Renal pelvis (tissue), 1 donor: ENCODE measurements at regions not wholly inside any gene's neighbourhood (a gene's known extent, or its start where the extent isn't known, plus 50 kb on each side); places are given as distances from the start of the nearest gene placed in this dataset.
A peak's percentile ranks its signal among the peaks of the same experiment; 100 is the strongest.

ENCODE experiments used
- DNase-seq: peaks from one replicate; pipeline ENCODE4 v3.0.0-alpha.2; 2013

DNA sequence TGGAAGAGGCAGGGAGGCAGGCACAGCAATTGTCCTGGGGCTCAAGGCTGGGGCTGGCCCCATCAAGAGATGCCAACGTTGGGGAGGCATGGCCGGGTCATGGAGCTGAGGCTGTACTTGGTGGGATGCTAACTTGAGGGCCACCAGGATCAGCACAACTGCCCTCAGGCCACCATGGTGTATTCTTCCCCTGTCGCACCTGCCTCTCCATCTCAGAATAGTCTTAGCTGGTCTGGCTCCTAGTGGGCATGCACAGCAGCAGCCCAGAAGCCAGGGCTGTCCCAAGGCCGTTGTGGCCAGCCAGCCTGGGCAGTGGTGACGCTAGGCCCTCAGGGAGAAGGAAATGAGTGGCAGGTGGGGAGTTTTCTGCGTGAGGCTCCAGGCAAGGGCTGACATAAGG lies 91.3 kb downstream of the DHCR7 start:
- DNase-seq, result no peak

DNA sequence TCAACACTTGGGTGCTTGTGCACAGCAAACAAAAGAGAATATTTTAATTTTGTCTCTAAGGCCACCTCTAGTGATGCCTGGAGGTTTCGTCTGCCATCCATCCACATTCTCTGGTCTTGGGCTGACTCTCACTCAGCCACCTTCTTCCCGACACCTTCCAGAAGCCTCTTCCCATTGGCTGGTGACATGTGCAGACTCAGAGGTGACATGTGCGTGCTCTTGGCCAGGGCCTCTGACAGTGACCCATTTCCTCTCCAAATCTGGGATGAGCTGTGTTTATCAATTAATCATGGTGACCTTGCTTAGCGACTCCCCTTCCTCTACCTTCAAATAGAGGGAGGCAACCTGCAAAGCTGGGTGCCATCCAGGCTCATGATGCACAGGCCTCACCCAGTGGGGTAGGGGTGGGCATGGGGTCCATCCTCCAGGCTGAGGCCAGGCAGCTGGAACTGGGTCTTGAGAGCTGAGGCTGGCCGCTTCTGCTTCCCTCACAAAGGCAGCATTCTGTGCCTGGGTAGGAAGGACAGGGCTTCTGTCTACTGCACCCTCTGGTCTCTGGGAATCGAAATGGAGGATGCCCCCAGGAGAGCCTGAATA lies 91.8 kb downstream of the DHCR7 start:
- DNase-seq, result no peak

DNA sequence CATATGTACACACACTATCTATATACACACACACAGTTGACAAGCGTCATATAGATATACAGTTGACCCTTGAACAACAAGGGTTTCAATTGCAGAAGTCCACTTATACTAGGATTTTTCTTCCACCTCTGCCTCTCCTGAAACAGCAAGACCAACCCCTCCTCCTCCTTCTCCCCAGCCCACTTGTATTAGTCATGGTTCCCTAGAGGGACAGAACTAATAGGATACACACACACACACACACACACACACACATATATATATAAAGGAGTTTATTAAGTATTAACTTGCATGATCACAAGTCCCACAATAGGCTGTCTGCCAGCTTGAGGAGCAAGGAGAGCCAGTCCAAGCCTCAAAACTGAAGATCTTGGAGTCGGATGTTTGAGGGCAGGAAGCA lies 92.9 kb downstream of the DHCR7 start:
- DNase-seq, result no peak

DNA sequence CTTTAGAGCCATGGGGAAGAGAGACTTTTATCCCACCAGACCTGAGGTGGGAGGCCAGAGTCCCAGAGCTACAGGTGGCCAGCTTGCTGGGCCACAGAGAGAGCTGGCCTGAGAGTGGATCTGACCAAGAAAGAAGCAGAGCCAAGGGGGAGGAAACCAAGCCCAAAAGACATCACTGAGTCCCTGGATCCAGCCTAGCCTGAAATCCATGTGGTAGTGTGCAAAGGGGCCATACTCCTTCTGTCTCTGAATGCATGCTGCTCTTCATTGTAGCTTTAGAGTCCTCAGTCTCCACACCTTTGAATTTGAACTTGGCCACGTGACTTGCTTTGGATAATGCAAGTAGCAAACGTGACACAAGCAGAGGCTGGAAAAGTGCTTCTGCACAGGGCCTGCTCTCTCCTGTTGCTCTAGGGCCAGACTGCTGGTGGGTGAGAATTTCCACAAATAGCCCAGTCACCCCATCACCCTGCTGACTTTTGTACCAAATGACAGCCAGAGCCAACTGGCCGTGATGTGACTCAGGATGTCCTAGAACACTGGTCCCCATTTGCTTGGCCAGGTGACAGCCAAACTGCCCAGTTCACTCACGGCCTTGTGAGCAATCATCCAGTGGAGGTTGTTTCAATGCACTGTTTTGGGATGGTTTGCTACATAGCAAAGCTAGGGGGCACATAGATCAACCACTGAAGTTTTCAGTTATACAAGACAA lies 93.6 kb downstream of the DHCR7 start:
- DNase-seq, result no peak

DNA sequence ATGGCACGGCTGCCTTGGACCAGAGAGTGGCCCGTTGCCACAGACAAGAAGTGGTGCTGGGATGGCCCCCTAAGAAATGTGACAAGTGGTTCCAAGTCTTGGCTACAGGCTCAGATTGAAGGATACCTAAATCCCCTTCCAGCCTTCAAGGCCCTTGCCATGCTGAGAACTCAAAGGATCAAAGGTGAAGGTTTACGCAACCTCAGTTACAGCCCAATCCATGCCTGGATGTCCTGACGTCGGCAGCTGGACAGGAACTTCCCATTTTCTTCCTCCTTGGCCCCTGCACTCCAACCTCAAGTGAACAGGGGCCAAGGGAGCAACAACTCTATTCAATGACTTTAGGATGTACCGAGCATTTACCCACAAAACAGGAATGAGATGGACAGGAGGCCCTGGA lies 95.4 kb downstream of the DHCR7 start:
- no peak for DNase-seq

DNA sequence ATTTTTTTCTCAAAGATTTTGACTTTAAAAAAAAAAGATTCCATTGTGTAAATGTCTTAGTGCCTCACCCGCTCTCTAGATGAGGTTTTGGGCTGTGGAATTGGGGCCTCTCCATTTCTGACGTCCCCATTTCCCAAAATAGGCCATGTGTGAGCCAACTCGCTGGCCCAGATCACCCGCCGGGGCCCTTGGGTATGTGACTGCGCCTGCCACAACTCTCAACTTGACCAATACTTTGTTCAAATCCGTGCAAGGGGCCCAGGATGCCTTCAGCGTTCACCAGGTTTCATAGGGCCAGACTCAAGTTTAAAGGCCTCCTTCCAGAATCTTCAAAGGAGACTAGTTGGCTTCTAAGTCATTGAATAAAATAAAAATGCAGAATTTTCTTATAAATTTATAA lies 96.0 kb downstream of the DHCR7 start:
- no peak for DNase-seq

DNA sequence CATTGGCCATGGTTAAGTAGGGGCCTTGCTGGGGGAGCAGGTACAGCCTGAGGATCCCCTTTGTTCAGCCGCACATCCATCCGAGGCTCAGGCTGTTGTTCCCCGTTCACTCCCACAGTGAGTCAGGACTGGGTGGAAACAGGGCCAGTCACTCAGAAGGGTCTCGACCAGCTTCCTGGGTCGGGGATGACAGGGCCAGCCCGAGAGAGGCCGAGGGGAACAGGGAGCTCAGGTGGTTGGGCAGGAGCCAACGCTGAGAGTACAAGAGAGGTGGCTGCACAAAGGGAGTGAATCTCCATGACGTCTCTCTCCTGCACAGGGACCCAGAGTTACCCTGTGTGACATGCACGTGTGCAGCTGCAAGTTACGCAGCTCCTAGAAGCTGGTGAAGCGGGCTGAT lies 97.2 kb upstream of the SHANK2 start:
- no peak for DNase-seq

DNA sequence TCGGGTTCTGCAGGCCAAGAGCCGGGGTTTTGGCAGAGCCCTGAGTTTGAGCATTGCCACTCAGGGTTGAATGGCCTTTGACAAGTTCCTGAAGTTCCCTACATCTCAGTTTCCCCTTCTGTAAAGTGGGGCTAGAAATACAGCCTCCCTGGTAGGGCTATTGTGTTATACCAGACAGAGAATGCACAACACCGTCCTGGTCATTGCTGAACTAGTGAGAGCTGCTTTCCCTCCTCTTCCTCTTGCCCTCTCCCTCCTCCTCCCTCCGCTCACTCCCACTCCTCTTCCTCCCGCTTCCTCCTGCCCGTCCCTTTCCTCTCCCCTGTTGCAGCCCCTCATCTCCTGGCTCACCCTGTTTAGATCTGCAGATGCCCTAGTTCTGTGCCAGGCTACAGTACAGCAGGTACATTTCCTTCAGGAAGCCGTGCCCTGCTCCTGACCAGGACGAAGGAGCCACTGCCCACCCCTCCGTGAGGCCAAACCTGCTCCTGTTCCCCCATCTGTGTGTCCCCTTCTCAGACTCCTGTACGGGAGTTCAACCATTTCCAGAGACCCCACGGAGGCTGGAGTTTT lies 91.5 kb upstream of the SHANK2 start:
- no peak for DNase-seq

DNA sequence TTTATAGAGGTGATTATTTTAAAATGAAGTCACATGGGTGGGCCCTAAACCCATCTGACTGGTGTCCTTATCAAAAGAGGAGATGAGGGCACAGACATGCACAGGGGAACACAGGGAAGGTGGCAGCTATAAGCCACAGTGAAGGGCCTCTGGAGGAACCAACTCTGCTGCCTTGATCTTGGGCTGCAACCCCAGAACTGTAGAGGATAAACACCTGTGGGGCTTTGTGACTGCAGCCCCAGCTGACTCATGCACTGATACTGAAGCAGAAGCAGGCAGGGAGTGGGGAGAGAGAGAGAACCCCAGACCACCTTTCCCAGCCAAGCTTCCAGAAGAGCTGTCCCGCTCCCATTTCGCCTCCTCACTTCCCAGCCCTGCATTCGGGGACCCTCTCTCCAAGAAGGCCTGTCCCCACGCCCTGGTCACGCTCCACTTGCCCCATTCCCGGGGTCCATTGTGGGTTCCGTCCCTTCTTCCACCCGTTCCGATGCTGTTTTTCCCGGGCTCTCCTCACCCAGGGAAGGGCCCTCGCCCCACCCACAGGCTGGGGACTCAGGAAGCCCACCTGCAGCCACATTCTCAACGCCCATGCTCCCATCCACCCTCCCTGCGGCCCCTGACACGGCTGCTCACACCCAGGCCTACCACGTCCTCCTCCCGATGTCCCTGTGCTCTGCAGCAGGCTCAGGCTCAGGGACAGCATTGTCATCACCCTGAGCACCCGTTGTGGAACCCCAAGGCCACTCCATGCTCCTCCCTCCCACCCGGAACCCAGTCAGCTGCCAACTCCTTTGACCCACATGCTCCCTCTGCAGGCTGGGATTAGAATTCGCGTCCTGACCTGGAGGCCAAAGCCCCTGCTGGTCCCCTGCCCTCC lies 90.8 kb upstream of the SHANK2 start:
- no peak for DNase-seq

DNA sequence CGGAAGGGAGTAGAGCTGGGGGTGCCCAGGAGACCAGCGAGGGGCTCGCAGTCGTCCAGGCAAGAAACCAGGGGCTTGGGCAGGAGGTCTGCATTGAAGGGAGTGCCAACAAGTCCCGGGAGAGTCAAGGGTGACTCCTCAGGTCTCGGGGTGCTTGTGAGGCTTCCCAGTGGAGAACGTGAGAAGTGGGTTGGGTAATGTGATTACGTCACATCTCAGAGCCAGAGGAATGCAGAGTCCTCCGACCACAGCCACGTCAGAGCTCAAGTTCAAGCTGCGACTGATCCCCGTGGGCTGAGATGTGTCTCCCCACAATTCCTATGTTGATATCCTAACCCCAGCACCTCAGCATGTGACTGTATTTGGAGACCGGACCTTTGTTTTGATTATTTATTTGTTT lies 89.7 kb upstream of the SHANK2 start:
- no peak for DNase-seq

DNA sequence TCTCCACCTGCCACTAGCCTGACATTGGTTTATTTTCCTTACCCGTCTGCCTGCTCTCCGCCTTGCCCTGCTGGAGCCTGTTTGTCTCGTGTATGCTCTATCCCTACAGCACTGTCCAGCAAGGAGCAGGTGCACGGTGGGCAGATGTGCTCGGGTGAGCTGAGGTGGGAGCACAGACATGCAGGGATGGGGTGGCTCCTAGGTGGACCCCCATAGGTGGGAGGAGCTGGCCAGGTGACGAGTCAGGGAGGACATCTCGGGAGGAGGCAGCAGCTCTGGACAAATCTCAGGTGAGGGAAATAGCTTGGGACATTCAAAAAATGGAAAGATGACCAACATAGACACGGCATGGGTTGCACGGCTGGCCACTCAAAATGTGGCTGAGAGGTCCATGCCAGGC lies 89.2 kb upstream of the SHANK2 start:
- no peak for DNase-seq

DNA sequence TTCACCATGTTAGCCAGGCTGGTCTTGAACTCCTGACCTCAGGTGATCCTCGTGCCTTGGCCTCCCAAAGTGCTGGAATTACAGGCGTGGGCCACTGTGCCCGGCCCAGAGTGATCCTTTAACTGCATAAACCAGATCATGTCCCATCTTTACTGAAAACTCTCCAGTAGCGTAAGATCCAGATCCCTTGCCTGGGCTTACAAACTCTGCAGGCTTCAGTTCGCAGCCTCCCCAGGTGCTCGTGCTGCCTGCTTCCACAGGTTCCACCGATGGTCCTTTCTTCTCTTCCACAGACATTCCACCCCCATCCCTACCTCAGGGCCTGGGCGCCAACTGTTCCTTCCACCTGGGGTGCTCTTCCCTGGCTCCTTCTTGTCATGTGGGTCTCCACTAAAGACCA lies 88.8 kb upstream of the SHANK2 start:
- no peak for DNase-seq

DNA sequence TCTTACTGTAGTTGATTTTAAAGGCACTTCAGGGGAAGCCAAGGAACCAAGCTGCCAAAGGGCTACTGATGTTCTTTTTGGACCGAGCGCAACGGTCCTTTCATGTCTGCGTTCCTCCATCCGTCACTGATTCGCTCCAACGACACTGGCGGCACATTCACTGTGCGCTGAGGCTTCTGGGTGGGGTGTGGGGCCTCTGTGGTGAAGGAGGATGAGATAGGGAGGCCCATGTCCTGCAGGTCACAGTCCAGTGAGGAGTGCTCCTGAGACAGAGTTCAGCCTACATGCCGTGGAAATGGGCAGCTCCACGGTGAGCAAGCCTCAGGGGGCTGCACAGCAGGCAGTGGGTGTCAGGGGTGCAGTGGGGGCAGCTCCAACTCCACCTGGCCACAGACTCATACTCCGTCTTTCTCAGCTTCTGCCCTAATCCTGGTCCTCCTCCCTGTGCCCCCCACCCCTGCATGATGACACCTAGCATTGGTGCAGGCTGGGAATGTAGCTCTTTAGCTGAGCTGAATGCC lies 87.8 kb upstream of the SHANK2 start:
- no peak for DNase-seq

DNA sequence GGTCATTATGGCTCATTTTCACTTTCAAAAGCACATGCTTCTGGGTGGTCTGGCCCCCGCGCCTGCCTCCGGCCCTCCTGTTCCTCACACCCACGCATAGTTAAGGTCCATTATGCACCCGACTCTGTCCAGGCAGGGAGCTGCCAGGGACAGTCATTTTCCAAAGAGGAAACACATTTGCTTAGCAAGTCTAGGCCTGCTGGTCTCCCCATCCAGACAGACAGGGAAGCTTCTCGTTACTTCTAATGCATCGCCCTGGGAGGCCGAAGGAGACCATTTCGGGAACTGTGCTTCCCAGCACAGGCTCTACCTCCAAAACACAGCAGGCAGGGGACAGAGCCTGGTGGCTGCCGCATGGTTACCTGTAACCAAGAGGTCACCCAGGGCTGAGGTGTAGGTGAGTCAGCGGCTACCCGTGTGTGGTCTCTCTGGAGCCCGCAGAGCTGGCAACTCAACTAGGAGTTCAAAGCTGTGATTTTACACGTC lies 87.1 kb upstream of the SHANK2 start:
- DNase-seq, result peak; percentile 27

DNA sequence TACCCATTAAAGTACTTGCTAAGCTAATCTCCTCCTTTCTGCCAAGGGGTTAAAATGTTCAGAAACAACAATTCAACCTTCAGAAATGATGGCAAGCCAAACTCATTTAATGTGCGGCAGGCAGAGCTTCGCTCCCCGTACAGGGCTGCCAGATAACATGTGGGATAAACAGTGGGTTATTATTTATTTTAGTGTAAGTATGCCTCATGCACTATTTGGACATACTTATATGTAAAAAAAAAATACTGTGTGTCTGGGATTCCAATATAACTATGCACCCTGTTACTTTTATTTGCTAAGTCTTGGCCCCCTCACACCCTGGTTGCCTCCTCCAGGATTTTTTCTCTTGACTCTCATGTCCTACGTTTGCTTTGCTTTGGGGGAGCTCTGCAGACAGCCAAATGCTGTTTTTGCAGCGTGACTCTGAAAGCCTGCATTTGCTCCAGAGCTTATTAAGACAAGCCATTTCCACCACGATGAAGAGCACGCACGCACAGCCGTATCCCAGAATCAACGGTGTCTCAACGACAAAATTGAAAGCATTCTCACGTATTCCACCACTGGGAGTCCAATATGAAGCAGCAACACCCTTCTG lies 86.5 kb upstream of the SHANK2 start:
- peak; percentile 30 for DNase-seq

DNA sequence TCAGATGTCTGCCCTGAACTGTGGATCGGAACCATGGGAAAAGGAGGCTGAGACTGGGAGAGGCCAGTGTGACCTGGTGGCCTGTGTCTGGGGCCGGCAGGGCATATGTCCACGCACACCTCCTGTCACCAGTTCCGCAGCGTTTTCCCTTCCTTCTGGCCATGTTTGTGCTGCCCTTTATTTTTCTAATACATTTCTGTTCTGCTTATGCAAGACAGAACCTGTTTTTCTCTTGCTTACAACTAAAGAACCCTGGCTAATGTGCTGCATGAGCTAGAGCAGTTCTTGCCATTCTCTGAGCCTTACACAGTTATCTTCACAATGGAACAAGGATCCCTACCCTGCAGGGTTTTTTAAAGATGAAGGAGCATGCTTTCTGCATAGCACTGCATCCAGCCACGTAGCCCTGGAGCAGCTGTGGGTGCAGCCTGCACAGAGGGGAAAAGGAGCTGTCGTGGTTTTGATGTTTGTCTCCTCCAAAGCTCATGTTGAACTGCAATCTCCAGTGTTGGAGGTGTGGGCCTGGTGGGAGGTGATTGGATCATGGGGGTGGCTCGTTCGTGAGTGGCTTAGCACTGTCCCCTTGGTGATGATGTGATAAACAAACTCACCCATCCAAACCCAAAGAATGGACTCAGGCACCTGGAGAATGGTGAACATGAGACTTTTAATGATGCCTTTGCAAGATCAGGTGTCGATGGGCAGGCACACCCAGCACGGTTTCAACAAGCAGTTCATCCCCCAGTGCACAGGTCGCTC lies 84.8 kb upstream of the SHANK2 start:
- DNase-seq, result peak; percentile 65

DNA sequence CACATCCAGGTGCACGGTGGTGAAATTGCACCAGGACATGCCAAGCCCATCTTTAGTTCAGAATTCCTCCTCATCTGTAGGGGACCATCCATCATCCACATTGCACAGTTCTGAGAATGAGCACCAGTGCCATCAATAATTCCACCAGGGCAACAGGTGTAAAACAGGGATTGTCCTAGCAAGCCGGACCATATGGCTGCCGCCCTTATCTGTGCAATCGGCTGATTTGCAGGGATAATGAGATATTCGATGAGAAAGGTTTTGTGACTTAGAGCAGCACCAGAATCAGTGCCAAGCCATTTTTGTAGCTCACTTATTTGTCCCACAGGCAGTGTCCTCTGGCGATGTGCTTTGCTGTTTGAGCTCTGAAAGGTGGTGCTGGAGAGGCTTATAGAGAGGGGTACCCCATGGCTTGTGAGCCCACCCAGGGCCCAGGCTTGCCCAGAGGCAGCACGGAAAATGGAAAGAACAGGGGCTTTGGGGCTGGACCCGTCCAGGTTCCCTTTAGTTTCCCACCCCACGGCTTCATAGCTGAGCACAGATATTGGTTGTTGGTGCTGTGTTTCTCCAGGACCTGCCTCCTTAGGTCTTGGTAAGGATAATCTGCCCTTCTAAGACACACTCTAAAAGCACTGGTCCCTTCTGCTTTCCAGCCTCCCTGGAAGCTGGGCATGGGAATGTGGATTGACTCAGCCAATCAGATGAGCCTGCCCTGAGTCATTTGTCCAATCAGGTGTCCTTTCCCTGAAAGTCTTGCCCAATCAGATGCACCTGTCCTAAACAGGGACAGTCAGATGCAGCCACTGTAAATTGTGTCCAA lies 84.0 kb upstream of the SHANK2 start:
- DNase-seq, result no peak

DNA sequence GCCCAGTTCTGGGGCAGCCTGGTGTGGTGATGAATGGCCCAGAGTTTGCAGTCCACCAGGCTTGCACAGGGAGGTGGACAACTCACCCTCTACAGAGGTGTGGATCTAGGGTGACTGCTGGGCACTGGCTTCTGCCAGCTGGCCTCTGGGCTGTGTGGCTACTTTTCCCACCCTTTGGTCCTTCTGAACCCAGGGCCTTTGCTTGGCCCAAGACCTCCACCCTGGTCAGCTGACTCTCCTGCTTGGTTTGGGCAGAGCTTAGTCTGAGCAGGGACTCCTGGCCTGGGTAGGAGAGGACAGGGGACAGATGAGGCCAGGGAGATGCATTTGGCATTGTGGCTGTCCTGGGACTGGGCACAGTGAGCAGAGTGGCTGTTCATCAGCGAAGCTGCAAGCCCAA lies 83.0 kb upstream of the SHANK2 start:
- no peak for DNase-seq

DNA sequence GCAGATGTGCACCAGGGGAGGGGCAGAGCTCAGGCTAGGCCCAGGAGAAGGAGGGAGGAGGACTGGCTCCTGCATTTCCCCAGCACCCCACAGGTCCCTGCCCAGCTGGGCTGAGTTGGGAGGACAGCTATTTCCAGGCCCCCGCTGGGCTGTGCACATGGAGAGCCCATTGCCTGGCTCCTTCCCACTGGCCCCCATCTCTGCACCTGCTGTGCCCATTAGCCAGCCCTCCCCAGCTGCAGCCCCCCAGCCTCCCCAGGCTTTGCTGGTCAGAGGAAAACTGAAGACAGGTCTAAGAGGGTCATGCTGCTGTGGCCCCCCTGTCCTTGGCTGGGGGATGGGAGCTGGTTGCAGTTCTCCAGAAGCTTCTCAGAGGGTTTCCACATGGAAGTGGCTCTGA lies 81.8 kb upstream of the SHANK2 start:
- DNase-seq, result no peak

DNA sequence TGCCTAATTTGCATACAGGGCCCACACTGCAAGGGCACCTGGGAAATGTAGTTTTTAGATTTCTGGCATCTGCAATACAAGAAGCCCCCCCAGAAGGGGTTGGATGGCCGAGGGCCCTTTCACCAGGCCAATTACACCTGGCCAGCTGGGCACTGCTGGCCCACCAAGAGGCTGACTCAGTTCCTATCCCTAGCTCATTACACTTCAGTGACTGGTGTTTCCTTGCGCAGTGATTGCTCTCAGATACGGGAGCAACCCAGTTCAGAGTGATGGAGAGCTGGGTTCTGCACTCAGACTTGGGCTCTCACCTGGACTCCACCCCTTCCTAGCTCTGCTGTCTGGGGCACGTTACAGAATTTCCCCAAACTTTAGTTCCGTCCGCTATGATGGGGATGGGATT lies 81.1 kb upstream of the SHANK2 start:
- DNase-seq, result no peak
